ENCODE measurements at regions not wholly inside any gene's neighbourhood (a gene's known extent, or its start where the extent isn't known, plus 50 kb on each side); places are given as distances from the start of the nearest gene placed in this dataset.

- no peak for ATAC-seq
- DNase-seq, result no peak
- intact Hi-C loops (cut with DNase I, micrococcal nuclease), result no loop called here
Measured at GRCh38 chr6:54771968-54772367, 74.6 kb upstream of the FAM83B start.

- ATAC-seq (no peak), DNase-seq (no peak)
- intact Hi-C loops (cut with DNase I, micrococcal nuclease), result no loop called here
Measured at GRCh38 chr6:54772610-54773009, 74.0 kb upstream of the FAM83B start.

- no peak for DNase-seq
- no peak for ATAC-seq
- intact Hi-C loops (cut with DNase I, micrococcal nuclease), result no loop called here
Measured at GRCh38 chr6:54775576-54775975, 71.0 kb upstream of the FAM83B start.

GRCh38 chr6:54776891-54777290 is 69.7 kb upstream of the FAM83B start:
- no peak for DNase-seq
- intact Hi-C loops (cut with DNase I, micrococcal nuclease), result no loop called here
- no peak for ATAC-seq

GRCh38 chr6:54778731-54779130 is 67.8 kb upstream of the FAM83B start:
- intact Hi-C loops (cut with DNase I, micrococcal nuclease), result no loop called here
- no peak for ATAC-seq
- no peak for DNase-seq

GRCh38 chr6:54784011-54784410 is 62.6 kb upstream of the FAM83B start:
- ATAC-seq (no peak), DNase-seq (no peak)
- intact Hi-C loops (cut with DNase I, micrococcal nuclease), result no loop called here

GRCh38 chr6:54786154-54786553 is 60.4 kb upstream of the FAM83B start:
- intact Hi-C loops (cut with DNase I, micrococcal nuclease), result no loop called here
- ATAC-seq, result no peak
- DNase-seq, result no peak

GRCh38 chr6:54787825-54788224 is 58.7 kb upstream of the FAM83B start:
- intact Hi-C loops (cut with DNase I, micrococcal nuclease), result no loop called here
- no peak for DNase-seq
- no peak for ATAC-seq
